GM18508 (cell line): ENCODE measurements at regions not wholly inside any gene's neighbourhood (a gene's known extent, or its start where the extent isn't known, plus 50 kb on each side); places are given as distances from the start of the nearest gene placed in this dataset.

Source experiments
- ATAC-seq: cut with Tn5 transposase; IDR thresholded peaks from one replicate; pipeline ENCODE4 v1.9.1; 2021; ENCODE audit warnings: moderate number of reproducible peaks; ENCODE audit not compliant: insufficient read depth, unreplicated experiment

- peak; percentile 50 for ATAC-seq
These were observed 172.8 kb upstream of the ZNF267 start for GRCh38 chr16:31700530-31701388.

GRCh38 chr16:31701734-31702133, 171.9 kb upstream of the ZNF267 start:
- ATAC-seq: no peak

- ATAC-seq: no peak
These were observed 170.8 kb upstream of the ZNF267 start for GRCh38 chr16:31702796-31703195.

- ATAC-seq: no peak
These were observed 170.0 kb upstream of the ZNF267 start for GRCh38 chr16:31703526-31704128.

GRCh38 chr16:31704138-31704537, 169.5 kb upstream of the ZNF267 start:
- no peak for ATAC-seq

GRCh38 chr16:31705371-31705770, 168.2 kb upstream of the ZNF267 start:
- ATAC-seq: no peak

GRCh38 chr16:31706318-31706717, 167.3 kb upstream of the ZNF267 start:
- ATAC-seq: no peak

- ATAC-seq: no peak
These were observed 166.7 kb upstream of the ZNF267 start for GRCh38 chr16:31706925-31707324.

- ATAC-seq: no peak
These were observed 165.8 kb upstream of the ZNF267 start for GRCh38 chr16:31707743-31708335.

- ATAC-seq: no peak
These were observed 165.3 kb upstream of the ZNF267 start for GRCh38 chr16:31708348-31708747.

GRCh38 chr16:31709181-31709580, 164.4 kb upstream of the ZNF267 start:
- no peak for ATAC-seq

GRCh38 chr16:31710134-31710533, 163.5 kb upstream of the ZNF267 start:
- ATAC-seq: no peak

- ATAC-seq: no peak
These were observed 162.7 kb upstream of the ZNF267 start for GRCh38 chr16:31710880-31711279.

- no peak for ATAC-seq
These were observed 162.2 kb upstream of the ZNF267 start for GRCh38 chr16:31711344-31711845.

GRCh38 chr16:31712064-31712540, 161.5 kb upstream of the ZNF267 start:
- ATAC-seq: no peak

- ATAC-seq: peak; percentile 89
These were observed 160.3 kb upstream of the ZNF267 start for GRCh38 chr16:31713071-31713944.

GRCh38 chr16:31713945-31714902, 159.4 kb upstream of the ZNF267 start:
- no peak for ATAC-seq

- ATAC-seq: no peak
These were observed 158.6 kb upstream of the ZNF267 start for GRCh38 chr16:31714903-31715504.

GRCh38 chr16:31715915-31716314, 157.7 kb upstream of the ZNF267 start:
- ATAC-seq: no peak
